ENCODE measurements at regions not wholly inside any gene's neighbourhood (a gene's known extent, or its start where the extent isn't known, plus 50 kb on each side); places are given as distances from the start of the nearest gene placed in this dataset.
A peak's percentile ranks its signal among the peaks of the same experiment; 100 is the strongest.

DNA sequence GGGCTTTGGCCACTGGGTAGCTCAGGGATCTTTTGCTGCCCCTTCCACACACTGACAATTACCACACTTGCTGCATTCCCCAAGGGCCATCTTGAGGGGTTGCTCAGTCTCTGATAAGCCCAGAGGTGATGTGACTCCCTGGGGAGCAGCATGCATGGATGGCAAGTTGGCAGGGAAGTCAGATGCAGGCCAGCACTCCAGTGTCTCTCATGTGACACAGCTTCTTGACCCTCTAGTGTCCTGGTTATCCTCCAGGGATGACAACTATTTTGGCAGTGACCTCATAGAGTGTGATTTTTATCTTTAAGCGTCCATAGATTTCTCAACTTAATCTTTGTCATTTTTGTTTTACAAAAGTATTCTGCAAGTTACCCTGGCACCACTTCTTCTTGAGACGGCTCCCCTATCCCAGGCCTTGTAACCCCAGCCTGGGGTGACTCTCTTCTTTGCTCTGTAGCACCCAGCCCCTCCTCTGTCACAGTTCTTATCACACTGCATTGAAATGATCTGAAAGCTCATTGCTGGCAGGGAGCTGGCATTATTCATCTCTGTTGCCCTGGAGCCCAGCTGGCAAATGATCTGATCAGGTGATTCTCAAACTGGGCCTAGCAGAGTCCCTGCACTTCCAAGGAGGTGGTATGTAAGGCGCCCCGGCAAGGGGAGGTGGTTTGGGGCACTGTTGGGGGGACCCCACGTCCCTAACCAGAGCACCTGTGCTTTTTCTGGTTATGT lies 72.6 kb downstream of the TENT5C start:
- ATAC-seq (no peak), DNase-seq (no peak)
- POLR2A ChIA-PET, result no interaction called here
- Mint-ChIP-seq H3K27ac (peak overlapping the region in 1 of 10 donors; percentile 64), H3K27me3 (peaks cover 1 to 45% (median 10%) of the 10 kb centered on the region in 5 donors), H3K9me3 (no peaks in the 10 kb centered on the region), H3K4me1 (peaks cover 4 to 11% (median 7%) of the 10 kb centered on the region in 4 donors), H3K4me3 (no peak overlapping the region), H3K36me3 (no peaks in the 10 kb centered on the region)

DNA sequence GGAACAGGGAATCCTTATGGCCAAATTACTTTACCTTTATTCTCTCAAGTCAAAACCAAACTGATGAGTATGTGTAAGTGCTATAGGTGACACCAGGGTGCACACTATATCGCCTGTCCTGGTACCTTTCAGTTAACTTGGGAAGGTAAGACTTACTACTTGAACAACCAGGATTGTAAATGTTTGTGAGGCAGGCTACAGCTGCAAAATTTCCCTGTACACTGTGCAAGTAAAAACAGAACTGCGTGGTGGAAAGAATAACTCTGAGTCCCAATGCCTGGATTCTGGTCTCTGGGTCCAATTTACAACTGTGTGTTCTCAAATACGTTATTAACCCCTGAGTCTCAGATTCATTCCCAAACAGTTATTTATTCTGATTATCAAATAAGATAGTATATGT lies 73.5 kb downstream of the TENT5C start:
- Mint-ChIP-seq H3K27me3 (peaks cover 1 to 36% (median 6%) of the 10 kb centered on the region in 5 donors), H3K27ac (no peak overlapping the region), H3K4me3 (no peak overlapping the region), H3K4me1 (peaks cover 2 to 6% (median 4%) of the 10 kb centered on the region in 4 donors), H3K36me3 (no peaks in the 10 kb centered on the region), H3K9me3 (no peaks in the 10 kb centered on the region)
- DNase-seq (no peak), ATAC-seq (no peak)
- POLR2A ChIA-PET, result no interaction called here

DNA sequence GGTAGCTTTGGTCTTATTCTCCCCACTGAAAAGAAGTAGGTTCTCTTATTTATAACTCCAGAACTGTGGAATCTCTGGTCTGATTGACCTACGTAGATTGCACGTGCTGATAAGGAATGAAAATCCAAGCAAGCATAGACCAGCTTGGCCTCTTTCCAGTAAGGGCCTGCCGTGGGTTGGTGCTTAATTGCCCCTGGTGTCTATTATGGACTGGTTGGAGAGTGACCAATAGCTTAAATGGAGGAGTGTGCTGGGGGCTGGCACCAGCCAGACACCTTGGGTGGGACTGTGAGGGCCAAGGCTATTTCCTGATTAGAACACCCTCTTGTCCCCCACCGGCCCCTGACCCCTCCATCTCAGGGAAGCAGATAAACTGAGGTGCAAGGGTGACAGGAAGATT lies 74.0 kb downstream of the TENT5C start:
- Mint-ChIP-seq H3K4me1 (peaks cover 0 to 2% (median 0%) of the 10 kb centered on the region in 4 donors), H3K36me3 (no peaks in the 10 kb centered on the region), H3K4me3 (no peak overlapping the region), H3K27me3 (peaks cover 0 to 35% (median 5%) of the 10 kb centered on the region in 5 donors), H3K27ac (no peak overlapping the region), H3K9me3 (no peaks in the 10 kb centered on the region)
- POLR2A ChIA-PET, result no interaction called here
- no peak for DNase-seq
- ATAC-seq, result no peak

DNA sequence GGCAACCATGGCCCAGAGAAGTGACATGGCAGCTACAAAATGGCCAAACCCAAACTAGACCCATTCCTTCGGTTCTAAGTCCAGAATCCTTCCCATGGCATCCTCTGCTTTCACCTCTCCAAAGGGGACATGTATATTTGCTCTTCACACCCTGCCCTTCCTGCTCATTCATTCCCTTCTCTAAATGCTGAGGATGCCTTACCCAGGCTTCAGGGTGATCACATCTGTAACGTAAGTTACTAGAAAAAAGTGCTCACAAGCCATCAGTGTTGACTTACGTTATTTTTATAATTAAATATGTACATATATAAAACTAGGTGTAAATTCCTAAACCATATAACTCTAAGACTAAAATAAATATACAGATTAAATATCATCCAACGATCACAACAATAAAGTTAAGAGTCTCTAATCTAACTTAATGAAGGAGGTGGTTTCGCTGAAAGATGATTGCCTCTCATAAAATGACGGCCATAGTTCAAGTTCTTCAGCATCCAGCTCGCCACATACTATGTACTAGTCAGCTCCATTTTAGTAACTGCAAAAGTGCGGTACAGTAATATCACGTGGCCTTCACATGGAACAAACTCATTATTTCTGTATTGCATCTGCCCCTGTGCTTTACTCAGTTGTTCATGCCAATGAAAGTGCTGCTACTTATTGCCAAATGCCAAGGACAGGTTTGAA lies 74.6 kb downstream of the TENT5C start:
- Mint-ChIP-seq H3K4me1 (peaks cover 0 to 2% (median 0%) of the 10 kb centered on the region in 4 donors), H3K27me3 (peaks cover 0 to 35% (median 8%) of the 10 kb centered on the region in 5 donors), H3K4me3 (no peak overlapping the region), H3K36me3 (no peaks in the 10 kb centered on the region), H3K9me3 (no peaks in the 10 kb centered on the region), H3K27ac (no peak overlapping the region)
- ATAC-seq (no peak), DNase-seq (no peak)
- POLR2A ChIA-PET, result no interaction called here

DNA sequence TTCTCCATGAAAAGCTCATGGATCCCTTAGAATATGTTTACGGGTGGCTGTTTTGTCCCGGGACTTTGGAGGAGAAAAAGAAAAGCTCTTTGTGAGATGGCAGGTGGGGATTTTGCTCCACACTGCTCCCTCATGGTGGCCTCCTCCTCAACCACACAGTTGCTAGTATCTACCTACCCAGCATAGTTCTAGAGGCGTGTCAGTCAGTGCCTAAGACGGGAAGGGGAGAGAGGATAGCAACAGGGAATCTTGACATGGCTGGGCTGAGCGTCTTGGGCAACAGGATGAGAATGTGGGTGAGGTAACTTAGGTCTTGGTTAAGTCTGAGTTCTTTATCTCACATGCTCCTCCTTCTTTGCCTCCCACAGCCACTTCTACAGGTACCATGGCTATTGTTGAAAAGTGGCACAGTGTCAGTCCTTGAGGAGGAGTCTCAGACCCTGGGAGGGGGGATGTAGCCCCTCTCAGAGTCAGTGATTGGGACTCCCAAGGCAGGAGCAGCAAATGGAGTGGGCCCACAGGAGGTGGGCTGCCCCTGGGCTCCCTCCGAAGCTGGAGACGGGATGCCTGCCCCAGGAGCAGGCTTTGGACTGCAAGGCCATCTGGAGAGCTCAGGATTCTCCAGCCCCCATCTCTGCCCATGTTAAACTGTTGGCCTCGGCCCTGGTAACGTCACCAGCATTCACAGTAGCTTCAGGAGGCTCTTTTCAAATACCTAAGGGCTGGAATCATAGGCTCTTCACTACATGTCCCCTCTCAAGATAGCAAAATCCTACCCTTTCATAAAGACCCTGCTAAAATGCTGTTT lies 75.4 kb downstream of the TENT5C start:
- DNase-seq, result no peak
- Mint-ChIP-seq H3K4me1 (peaks cover 0 to 2% (median 0%) of the 10 kb centered on the region in 4 donors), H3K9me3 (no peaks in the 10 kb centered on the region), H3K4me3 (no peak overlapping the region), H3K36me3 (no peaks in the 10 kb centered on the region), H3K27ac (peak overlapping the region in 1 of 10 donors; percentile 39), H3K27me3 (peaks cover 0 to 38% (median 8%) of the 10 kb centered on the region in 5 donors)
- POLR2A ChIA-PET, result no interaction called here
- no peak for ATAC-seq

DNA sequence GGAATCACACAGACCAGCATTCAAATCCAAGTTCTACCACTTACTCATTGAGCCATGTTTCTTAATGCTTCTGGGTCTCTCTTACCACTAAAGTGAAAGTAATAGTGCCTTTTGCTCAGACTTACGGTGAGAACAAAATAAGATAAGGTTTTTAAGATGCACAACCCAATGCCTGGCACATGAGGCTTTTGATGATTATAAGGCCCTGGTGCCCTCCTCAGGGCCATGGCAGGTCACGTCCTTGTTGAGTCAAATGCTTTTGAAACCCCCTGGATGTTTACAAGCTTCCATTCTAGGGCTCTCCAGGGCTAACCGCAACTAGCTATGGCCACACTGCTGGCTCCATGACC lies 76.0 kb downstream of the TENT5C start:
- Mint-ChIP-seq H3K36me3 (no peaks in the 10 kb centered on the region), H3K9me3 (no peaks in the 10 kb centered on the region), H3K4me1 (peaks cover 0 to 2% (median 0%) of the 10 kb centered on the region in 4 donors), H3K27ac (no peak overlapping the region), H3K4me3 (no peak overlapping the region), H3K27me3 (peaks cover 0 to 38% (median 11%) of the 10 kb centered on the region in 5 donors)
- no peak for DNase-seq
- POLR2A ChIA-PET, result no interaction called here
- ATAC-seq, result no peak

DNA sequence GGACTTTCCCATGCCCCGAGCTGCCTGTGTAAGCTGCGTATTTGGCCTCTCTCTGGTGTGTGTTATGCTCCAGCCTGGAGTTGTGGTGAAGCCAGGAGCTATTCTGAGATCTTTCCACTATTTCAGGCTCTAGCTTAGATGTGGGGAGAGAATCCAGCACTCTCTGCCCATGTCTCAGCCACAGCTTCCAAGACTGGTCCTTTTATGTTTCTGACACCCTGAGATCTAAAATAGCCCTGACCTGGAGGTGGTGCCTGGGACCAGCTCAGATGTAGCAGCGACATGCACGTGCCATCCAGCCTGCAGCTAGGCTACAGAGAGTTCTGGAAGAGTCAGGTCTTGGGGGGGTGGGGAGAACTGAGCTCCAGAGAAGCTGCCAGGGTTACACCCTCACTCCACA lies 76.5 kb downstream of the TENT5C start:
- Mint-ChIP-seq H3K4me1 (peaks cover 0 to 2% (median 0%) of the 10 kb centered on the region in 4 donors), H3K27me3 (peaks cover 0 to 38% (median 14%) of the 10 kb centered on the region in 5 donors), H3K9me3 (no peaks in the 10 kb centered on the region), H3K4me3 (no peak overlapping the region), H3K27ac (no peak overlapping the region), H3K36me3 (no peaks in the 10 kb centered on the region)
- ATAC-seq (no peak), DNase-seq (no peak)
- POLR2A ChIA-PET, result no interaction called here

DNA sequence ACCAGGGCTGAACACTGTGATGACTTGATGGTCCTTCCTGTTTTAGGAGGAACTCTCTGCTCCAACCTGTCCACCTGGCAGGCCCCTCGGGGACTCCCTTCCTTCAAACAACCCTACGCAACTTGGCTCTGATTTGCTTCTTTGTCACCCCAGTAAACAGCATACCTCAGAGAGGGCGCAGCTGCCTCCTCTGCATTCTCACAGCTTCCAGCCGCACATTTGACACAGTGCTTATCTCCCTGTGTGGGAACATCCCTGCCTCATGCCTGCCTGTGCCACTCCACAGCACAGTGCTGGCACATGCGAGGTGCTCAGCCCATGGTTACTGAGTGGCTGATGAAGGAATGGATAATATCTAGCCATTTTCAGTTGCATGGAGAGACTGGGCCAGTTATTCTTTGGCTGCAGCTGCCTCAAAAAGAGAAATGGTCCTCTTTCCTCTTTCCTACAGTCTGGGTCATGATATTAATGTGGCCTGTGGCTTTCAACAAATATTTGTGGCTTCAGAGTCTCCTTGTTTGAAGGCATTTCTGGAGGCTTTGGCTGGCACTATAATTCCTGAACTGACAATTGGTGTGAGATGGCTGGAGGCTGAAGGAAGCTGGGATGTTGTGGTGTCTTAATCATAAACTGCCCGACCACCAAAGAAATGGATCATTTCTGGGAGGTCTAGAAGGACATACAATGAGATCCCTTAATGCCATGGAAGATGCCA lies 77.9 kb downstream of the TENT5C start:
- Mint-ChIP-seq H3K27me3 (peaks cover 1 to 38% (median 13%) of the 10 kb centered on the region in 5 donors), H3K4me3 (no peak overlapping the region), H3K4me1 (no peaks in the 10 kb centered on the region), H3K36me3 (no peaks in the 10 kb centered on the region), H3K9me3 (no peaks in the 10 kb centered on the region), H3K27ac (no peak overlapping the region)
- DNase-seq (no peak), ATAC-seq (no peak)
- POLR2A ChIA-PET, result no interaction called here

DNA sequence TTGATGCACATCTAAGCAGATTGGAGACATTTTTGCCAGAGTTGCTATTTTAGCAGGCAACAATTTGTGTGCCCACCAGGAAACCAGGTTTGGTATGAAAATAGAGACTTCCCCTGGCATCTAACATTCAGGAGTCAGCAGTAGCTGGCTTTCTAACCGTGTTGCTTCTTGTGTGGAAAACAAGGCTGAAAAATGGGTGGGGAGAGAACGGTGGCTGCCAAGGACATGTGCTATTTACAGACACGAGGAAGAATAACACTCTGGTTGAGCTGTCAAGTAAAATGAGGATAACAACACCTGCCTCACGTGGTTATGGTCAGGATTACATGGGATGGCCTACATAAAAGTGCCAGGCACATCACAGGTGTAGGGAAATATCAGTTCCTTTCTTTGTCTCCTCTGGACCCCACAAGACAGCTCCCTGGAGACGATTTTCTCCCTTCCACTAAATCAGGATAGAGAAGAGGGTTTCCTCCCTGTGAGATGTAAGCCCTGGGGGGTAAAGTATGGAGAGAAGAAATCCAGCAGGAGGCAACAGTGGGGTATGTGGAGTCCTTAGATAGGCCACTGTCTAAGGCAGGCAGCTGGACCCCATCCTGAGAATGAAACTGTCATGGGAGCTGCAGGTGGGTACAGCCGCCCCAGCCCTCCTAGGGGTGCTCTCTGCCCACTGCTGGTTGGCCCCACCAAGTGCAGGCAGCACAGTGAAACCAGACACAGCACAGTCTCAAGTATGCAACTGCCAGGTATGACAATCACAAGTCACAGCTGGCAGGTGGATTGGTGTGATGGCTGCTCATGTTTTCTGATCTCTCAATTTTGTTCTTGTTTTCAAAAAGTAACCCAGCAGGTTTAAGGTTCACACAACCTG lies 80.3 kb downstream of the TENT5C start:
- Mint-ChIP-seq H3K36me3 (no peaks in the 10 kb centered on the region), H3K4me3 (no peak overlapping the region), H3K27me3 (peaks cover 12 to 41% (median 17%) of the 10 kb centered on the region in 5 donors), H3K4me1 (no peaks in the 10 kb centered on the region), H3K27ac (no peak overlapping the region), H3K9me3 (no peaks in the 10 kb centered on the region)
- no peak for DNase-seq
- peak in 1 of 2 donors; percentile 51 for ATAC-seq
- POLR2A ChIA-PET, result no interaction called here

DNA sequence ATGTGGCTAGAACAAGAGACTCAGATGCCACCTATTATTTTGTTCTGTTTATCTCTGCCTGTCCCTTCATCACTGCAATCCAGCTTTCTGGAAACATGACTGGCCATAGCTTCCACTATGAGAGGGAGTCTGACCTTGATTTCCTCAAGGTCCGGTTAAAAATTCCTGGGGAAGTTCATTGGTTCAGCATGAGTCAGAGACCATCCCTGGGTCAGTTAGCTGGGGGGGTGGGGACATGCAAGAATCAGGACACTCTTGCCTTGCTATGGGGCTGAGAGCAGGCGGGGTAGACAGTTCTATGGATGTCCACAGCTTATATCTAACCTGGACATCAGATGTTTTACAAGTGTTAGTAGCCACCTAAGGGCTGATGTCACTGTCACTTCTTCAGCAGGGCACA lies 81.1 kb downstream of the TENT5C start:
- Mint-ChIP-seq H3K27ac (no peak overlapping the region), H3K36me3 (no peaks in the 10 kb centered on the region), H3K4me3 (no peak overlapping the region), H3K27me3 (peaks cover 12 to 35% (median 17%) of the 10 kb centered on the region in 5 donors), H3K4me1 (no peaks in the 10 kb centered on the region), H3K9me3 (no peaks in the 10 kb centered on the region)
- DNase-seq (no peak), ATAC-seq (no peak)
- POLR2A ChIA-PET, result no interaction called here

DNA sequence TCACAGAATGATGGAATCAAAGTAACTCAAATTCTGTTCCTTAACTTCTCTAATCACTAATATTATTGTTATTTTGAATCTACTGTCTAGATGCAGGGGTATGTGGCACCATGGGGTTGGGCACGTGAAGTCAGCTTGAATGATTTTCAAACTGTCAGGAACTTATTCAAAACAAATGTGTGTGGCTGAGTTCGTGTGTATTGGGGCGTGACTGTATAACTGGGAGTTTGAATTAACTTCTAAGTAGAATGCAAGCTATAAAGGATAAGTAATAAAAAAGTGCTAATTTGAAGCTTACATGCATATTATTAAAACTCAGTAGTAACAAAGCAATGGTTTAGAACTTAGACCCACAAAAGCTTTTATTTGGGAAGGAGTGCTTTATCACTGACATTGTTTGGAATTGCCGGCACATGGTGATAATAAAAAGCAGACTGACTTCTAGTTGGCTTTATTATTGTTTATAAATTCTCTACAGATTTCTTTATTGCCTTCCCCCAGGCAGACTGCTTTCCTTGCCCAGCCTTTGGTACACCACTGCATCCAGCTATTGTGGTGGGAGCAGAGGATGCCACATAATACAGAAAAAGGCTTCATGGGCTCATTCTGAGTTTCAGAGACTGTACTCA lies 84.3 kb downstream of the TENT5C start:
- Mint-ChIP-seq H3K9me3 (no peaks in the 10 kb centered on the region), H3K36me3 (no peaks in the 10 kb centered on the region), H3K4me1 (no peaks in the 10 kb centered on the region), H3K27me3 (peaks cover 9 to 42% (median 16%) of the 10 kb centered on the region in 5 donors), H3K27ac (no peak overlapping the region), H3K4me3 (no peak overlapping the region)
- DNase-seq (no peak), ATAC-seq (no peak)
- POLR2A ChIA-PET, result no interaction called here

DNA sequence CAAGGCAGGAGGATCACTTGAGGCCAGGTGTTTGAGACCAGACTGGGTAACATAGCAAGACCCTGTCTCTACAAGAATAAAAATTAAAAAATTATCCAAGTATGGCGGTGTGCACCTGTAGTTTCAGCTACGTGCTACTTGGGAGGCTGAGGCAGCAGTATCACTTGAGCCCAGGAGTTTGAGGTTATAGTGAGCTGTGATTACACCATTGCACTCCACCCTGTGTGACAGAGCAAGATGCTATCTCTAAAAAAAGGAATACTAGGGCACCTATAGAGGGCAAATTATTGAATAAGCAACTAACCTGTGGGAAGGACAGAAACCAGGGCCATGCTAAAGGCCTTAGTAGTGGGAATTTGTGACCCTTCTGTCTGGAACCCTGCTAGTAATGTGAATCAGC lies 86.1 kb downstream of the TENT5C start:
- POLR2A ChIA-PET, result no interaction called here
- H3K36me3 Mint-ChIP-seq, result no peaks in the 10 kb centered on the region
- DNase-seq (no peak), ATAC-seq (no peak)
- H3K9me3 Mint-ChIP-seq, result no peaks in the 10 kb centered on the region
- H3K27me3 Mint-ChIP-seq, result peaks cover 10 to 43% (median 20%) of the 10 kb centered on the region in 5 donors
- no peak overlapping the region for H3K27ac Mint-ChIP-seq
- no peak overlapping the region for H3K4me3 Mint-ChIP-seq
- H3K4me1 Mint-ChIP-seq, result no peaks in the 10 kb centered on the region

Data from naive thymus-derived CD8-positive, alpha-beta T cell (primary cell).